WTC11 (cell line): ENCODE measurements at regions not wholly inside any gene's neighbourhood (a gene's known extent, or its start where the extent isn't known, plus 50 kb on each side); places are given as distances from the start of the nearest gene placed in this dataset.

Source experiments
- FOXJ3 ChIP-seq: sonication (generic); formaldehyde crosslinking; IDR thresholded peaks from 2 replicates; pipeline ENCODE4 v1.9.0; 2021; ENCODE audit warnings: missing genetic modification reagents, mild to moderate bottlenecking, borderline replicate concordance
- TCF7 ChIP-seq: sonication (generic); formaldehyde crosslinking; IDR thresholded peaks from 2 replicates; pipeline ENCODE4 v1.8.0; 2022; ENCODE audit warnings: mild to moderate bottlenecking, low read depth, missing genetic modification reagents, moderate library complexity
- TF ChIP-seq, protein P1 (sequence below): sonication (generic); formaldehyde crosslinking; IDR thresholded peaks from 2 replicates; pipeline ENCODE4 v1.8.0; 2022; ENCODE audit warnings: mild to moderate bottlenecking, missing genetic modification reagents
- TF ChIP-seq, protein P2 (sequence below): fragments of 200-600 bp; IDR thresholded peaks from 2 replicates; pipeline ENCODE4 v1.8.0; 2022; ENCODE audit warnings: antibody characterized with exemption

GRCh38 chrX:1012678-1013300 is 199.7 kb downstream of the CRLF2 start:
- no peak for TF ChIP-seq TCF7 (CRISPR knock-in tag)
- TF ChIP-seq, protein P1, sequence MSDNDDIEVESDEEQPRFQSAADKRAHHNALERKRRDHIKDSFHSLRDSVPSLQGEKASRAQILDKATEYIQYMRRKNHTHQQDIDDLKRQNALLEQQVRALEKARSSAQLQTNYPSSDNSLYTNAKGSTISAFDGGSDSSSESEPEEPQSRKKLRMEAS (CRISPR knock-in tag), result no peak
- TF ChIP-seq, protein P2, sequence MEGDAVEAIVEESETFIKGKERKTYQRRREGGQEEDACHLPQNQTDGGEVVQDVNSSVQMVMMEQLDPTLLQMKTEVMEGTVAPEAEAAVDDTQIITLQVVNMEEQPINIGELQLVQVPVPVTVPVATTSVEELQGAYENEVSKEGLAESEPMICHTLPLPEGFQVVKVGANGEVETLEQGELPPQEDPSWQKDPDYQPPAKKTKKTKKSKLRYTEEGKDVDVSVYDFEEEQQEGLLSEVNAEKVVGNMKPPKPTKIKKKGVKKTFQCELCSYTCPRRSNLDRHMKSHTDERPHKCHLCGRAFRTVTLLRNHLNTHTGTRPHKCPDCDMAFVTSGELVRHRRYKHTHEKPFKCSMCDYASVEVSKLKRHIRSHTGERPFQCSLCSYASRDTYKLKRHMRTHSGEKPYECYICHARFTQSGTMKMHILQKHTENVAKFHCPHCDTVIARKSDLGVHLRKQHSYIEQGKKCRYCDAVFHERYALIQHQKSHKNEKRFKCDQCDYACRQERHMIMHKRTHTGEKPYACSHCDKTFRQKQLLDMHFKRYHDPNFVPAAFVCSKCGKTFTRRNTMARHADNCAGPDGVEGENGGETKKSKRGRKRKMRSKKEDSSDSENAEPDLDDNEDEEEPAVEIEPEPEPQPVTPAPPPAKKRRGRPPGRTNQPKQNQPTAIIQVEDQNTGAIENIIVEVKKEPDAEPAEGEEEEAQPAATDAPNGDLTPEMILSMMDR, result no peak
- TF ChIP-seq FOXJ3 (CRISPR knock-in tag), result no peak
